Stomach smooth muscle (tissue), 2 donors: ENCODE measurements at regions not wholly inside any gene's neighbourhood (a gene's known extent, or its start where the extent isn't known, plus 50 kb on each side); places are given as distances from the start of the nearest gene placed in this dataset.

Experiments used
- H3K27ac ChIP-seq: one replicate; pipeline ENCODE4 v1.7.0; 2013; ENCODE audit warnings: mild to moderate bottlenecking, low read length, inconsistent platforms
- H3K27me3 ChIP-seq, 2 donors: one replicate each; pipeline ENCODE4 v1.7.0; 2013; ENCODE audit warnings: low read length in 2 of 2; ENCODE audit not compliant: insufficient read depth in 2 of 2, control insufficient read depth in 1 of 2
- H3K36me3 ChIP-seq, 2 donors: one replicate each; pipeline ENCODE4 v1.7.0; 2013; ENCODE audit warnings: low read length in 2 of 2; ENCODE audit not compliant: control insufficient read depth in 2 of 2, insufficient read depth in 2 of 2
- H3K4me1 ChIP-seq: one replicate; pipeline ENCODE4 v1.7.0; 2013; ENCODE audit warnings: low read length; ENCODE audit not compliant: control insufficient read depth, insufficient read depth
- H3K4me3 ChIP-seq, 2 donors: one replicate each; pipeline ENCODE4 v1.7.0; 2013; ENCODE audit warnings: low read length in 2 of 2
- H3K9ac ChIP-seq, 2 donors: one replicate each; pipeline ENCODE4 v1.7.0; 2013; ENCODE audit warnings: low read length in 2 of 2, mild to moderate bottlenecking in 1 of 2
- H3K9me3 ChIP-seq, 2 donors: one replicate each; pipeline ENCODE4 v1.7.0; 2013; ENCODE audit warnings: low read length in 2 of 2; ENCODE audit not compliant: control insufficient read depth in 2 of 2
- donor health status: healthy.
- donor health status: Pancreatic carcinoma.

DNA sequence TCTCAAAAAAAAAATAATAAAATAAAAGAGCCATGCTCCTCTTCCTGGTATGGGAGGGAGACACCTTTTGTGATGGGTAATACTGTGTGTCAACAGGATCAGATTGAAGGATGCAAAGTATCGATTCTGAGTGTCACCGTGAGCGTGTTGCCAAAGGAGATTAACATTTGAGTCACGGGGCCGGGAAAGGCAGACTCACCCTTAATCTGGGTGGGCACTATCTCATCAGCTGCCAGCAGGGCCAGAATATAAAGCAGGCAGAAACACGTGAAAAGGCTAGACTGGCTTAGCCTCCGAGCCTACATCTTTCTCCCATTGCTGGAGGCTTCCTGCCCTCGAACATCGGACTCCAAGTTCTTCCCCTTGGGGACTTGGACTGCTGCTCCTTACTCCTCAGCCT is 95.4 kb downstream of the SHOX start:
- no peak overlapping the region for H3K27ac ChIP-seq
- H3K4me1 ChIP-seq = no peaks in the 10 kb centered on the region
- H3K27me3 ChIP-seq = no peaks in the 10 kb centered on the region
- no peak overlapping the region for H3K4me3 ChIP-seq
- peaks cover 6 to 10% of the 10 kb centered on the region in 2 donors for H3K9me3 ChIP-seq
- no peaks in the 10 kb centered on the region for H3K36me3 ChIP-seq
- H3K9ac ChIP-seq = no peak overlapping the region

DNA sequence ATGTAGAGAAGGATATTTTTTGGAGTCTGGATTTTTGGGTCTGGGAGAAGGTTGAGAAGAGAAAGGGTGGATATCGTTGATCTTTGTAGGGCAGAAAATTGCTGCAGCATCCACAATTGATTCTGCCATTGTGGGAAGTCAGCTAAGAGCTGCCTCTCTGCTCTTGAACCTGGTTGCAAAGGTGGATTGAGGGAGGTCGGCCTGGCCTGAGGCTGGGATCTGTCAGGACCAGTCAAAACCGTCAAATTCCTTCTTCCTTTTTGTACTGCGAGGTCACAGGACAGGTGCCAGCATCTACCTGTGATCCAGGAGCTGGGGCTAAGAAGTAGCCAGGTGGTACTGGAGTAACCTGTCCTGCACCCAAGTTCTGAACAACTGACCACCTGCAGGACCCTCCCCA is 93.7 kb downstream of the SHOX start:
- H3K9ac ChIP-seq = no peak overlapping the region

DNA sequence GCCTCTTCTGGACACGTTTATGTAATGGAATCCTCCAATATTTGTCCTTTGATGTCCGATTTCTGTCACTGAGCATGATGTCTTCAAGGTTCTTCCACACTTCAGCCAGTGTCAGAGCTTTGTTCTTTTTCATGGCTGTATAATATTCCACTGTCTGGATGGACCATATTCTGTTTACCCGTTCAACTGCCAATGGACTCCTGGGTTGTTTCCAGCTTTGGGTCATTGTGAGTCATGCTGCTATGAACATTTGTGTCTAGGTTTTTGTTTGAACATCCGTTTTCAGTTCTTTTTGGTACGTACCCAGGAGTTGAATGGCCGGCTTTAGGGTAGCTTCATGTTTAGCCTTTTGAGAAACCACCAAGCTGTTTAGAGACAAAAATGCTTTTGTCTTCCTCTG is 93.2 kb downstream of the SHOX start:
- no peak overlapping the region for H3K4me3 ChIP-seq

More for the DNA sequence above, 93.7 kb downstream of the SHOX start:
- Histone ChIP-seq H3K4me3 (no peak overlapping the region), H3K36me3 (no peaks in the 10 kb centered on the region), H3K27ac (no peak overlapping the region), H3K9me3 (peaks cover 6 to 10% of the 10 kb centered on the region in 2 donors), H3K4me1 (no peaks in the 10 kb centered on the region), H3K27me3 (no peaks in the 10 kb centered on the region)

DNA sequence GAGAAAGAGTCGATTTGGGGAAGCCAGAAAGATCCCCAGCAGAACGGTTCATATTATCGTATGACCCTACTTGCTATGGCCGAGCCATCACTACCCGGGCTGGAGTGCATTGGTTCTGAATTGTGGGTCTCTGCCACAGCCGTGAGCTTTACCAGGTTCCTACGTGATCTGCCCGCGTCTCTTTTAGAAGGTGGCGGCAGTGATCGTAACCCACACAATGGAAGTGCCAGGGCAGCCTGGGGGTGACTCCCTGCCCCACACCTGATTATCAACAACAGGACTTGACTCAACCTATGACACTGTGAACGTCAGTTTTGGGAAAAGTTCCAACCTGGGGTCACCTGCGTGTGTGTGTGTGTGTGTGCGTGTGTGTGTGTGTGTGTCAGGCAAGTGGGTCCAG is 90.8 kb downstream of the SHOX start:
- Histone ChIP-seq H3K9ac (no peak overlapping the region), H3K4me3 (no peak overlapping the region), H3K9me3 (peaks cover 10 to 12% of the 10 kb centered on the region in 2 donors), H3K4me1 (no peaks in the 10 kb centered on the region), H3K36me3 (no peaks in the 10 kb centered on the region), H3K27me3 (no peaks in the 10 kb centered on the region), H3K27ac (no peak overlapping the region)

More for the DNA sequence above, 93.2 kb downstream of the SHOX start:
- Histone ChIP-seq H3K9me3 (peaks cover 6 to 10% of the 10 kb centered on the region in 2 donors), H3K9ac (no peak overlapping the region), H3K27ac (no peak overlapping the region), H3K4me1 (no peaks in the 10 kb centered on the region), H3K36me3 (no peaks in the 10 kb centered on the region), H3K27me3 (no peaks in the 10 kb centered on the region)

- H3K4me3 ChIP-seq = no peak overlapping the region
- H3K27me3 ChIP-seq = no peaks in the 10 kb centered on the region
- no peaks in the 10 kb centered on the region for H3K4me1 ChIP-seq
- H3K9me3 ChIP-seq = peaks cover 10 to 12% of the 10 kb centered on the region in 2 donors
- no peaks in the 10 kb centered on the region for H3K36me3 ChIP-seq
- no peak overlapping the region for H3K27ac ChIP-seq
- no peak overlapping the region for H3K9ac ChIP-seq
These were observed 90.2 kb downstream of the SHOX start for GRCh38 chrX:720825-721224.

- peaks cover 10 to 12% of the 10 kb centered on the region in 2 donors for H3K9me3 ChIP-seq
- H3K27me3 ChIP-seq = no peaks in the 10 kb centered on the region
- H3K27ac ChIP-seq = no peak overlapping the region
- no peaks in the 10 kb centered on the region for H3K4me1 ChIP-seq
- no peak overlapping the region for H3K4me3 ChIP-seq
- H3K36me3 ChIP-seq = no peaks in the 10 kb centered on the region
- H3K9ac ChIP-seq = no peak overlapping the region
These were observed 89.7 kb downstream of the SHOX start for GRCh38 chrX:720250-720649.

DNA sequence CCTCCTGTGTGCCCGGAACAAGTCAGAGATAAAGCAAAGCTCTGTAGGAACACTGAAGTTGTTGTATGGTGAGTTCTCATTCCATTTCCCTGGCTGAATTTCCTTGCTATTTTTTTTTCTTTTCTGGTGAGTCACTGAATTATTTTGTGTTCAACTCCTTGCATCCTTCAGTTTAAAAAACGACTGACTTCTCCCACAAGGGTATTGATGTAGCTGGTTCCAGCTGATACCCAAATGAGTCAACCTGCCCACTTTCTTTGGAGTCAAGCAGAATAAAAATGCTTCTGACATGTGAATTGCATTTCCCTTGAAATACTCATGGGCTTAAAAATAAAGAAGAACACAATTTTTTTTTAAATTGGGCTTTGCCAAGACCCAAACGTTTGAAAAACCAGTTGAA is 85.5 kb downstream of the SHOX start:
- no peak overlapping the region for H3K27ac ChIP-seq
- no peaks in the 10 kb centered on the region for H3K36me3 ChIP-seq
- H3K4me1 ChIP-seq = no peaks in the 10 kb centered on the region
- no peak overlapping the region for H3K9ac ChIP-seq
- H3K27me3 ChIP-seq = no peaks in the 10 kb centered on the region
- no peak overlapping the region for H3K4me3 ChIP-seq
- peaks cover 0 to 9% of the 10 kb centered on the region in 2 donors for H3K9me3 ChIP-seq

DNA sequence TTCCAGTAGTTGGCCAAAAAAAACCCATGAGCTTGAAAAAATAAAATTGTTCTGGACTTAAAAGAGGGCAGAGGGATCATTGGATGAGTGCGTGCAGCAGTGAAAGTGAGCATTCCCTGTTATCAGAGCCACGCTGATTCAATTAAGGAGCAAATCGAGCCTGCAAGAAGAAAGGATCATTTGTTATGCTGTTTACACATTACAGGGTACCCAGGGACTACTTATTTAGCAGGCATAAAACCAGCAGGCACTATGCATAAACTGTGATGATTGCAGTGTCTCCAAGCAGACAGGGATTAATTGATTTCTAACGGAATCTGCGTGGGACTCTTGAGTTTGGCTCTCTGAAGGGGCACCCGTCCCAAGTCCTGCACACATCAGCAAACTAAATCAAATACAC is 83.5 kb downstream of the SHOX start:
- no peak overlapping the region for H3K27ac ChIP-seq
- no peaks in the 10 kb centered on the region for H3K4me1 ChIP-seq
- no peak overlapping the region for H3K4me3 ChIP-seq
- no peaks in the 10 kb centered on the region for H3K27me3 ChIP-seq
- H3K9me3 ChIP-seq = peaks cover 7 to 9% of the 10 kb centered on the region in 2 donors
- H3K9ac ChIP-seq = no peak overlapping the region
- no peaks in the 10 kb centered on the region for H3K36me3 ChIP-seq
